ENCODE measurements at regions not wholly inside any gene's neighbourhood (a gene's known extent, or its start where the extent isn't known, plus 50 kb on each side); places are given as distances from the start of the nearest gene placed in this dataset.

GRCh38 chr3:117454908-117455307 is 745.3 kb downstream of the TUSC7 start:
- H3K36me3 ChIP-seq (ENCODE audit: control insufficient read depth, insufficient read depth, low read length): no peaks in the 10 kb centered on the region
- DNase-seq: no peak
- H3K36me3 Mint-ChIP-seq (ENCODE audit: insufficient read depth, unreplicated experiment): no peaks in the 10 kb centered on the region
- H3K9me3 ChIP-seq: no peaks in the 10 kb centered on the region
- TF ChIP-seq CTCF (IDR thresholded peaks at IDR 0.05; ENCODE audit: insufficient read depth in 1 of 2, low read depth in 1 of 2, low read length in 1 of 2, severe bottlenecking in 1 of 2, unreplicated experiment in 1 of 2): no peak
- H3K27ac Mint-ChIP-seq (ENCODE audit: unreplicated experiment): no peak overlapping the region
- H3K9me3 Mint-ChIP-seq (ENCODE audit: unreplicated experiment): no peaks in the 10 kb centered on the region
- no peaks in the 10 kb centered on the region for H3K4me1 Mint-ChIP-seq (ENCODE audit: low read depth, unreplicated experiment)
- H3K4me3 Mint-ChIP-seq (ENCODE audit: unreplicated experiment): no peak overlapping the region
- POLR2A ChIA-PET: no interaction called here
- BruUV-seq (replicated peaks): no TSS peak
- H3K27me3 ChIP-seq (replicated peaks; ENCODE audit: control insufficient read depth, insufficient read depth, low read length): no peaks in the 10 kb centered on the region
- intact Hi-C loops (cut with micrococcal nuclease; ENCODE audit: unreplicated experiment): no loop called here
- no peaks in the 10 kb centered on the region for H3K4me1 ChIP-seq
- CTCF ChIA-PET: no interaction called here
- H3K4me3 ChIP-seq (ENCODE audit: low read depth, low read length): no peak overlapping the region
- H3K27me3 Mint-ChIP-seq (ENCODE audit: insufficient read depth, unreplicated experiment): peaks cover 10% of the 10 kb centered on the region

GRCh38 chr3:117455782-117456181 is 746.2 kb downstream of the TUSC7 start:
- no peaks in the 10 kb centered on the region for H3K36me3 ChIP-seq (ENCODE audit: control insufficient read depth, insufficient read depth, low read length)
- no peaks in the 10 kb centered on the region for H3K36me3 Mint-ChIP-seq (ENCODE audit: insufficient read depth, unreplicated experiment)
- H3K4me3 Mint-ChIP-seq (ENCODE audit: unreplicated experiment): no peak overlapping the region
- H3K4me3 ChIP-seq (ENCODE audit: low read depth, low read length): no peak overlapping the region
- ChIA-PET POLR2A (no interaction called here), CTCF (no interaction called here)
- H3K27me3 ChIP-seq (replicated peaks; ENCODE audit: control insufficient read depth, insufficient read depth, low read length): no peaks in the 10 kb centered on the region
- no peaks in the 10 kb centered on the region for H3K9me3 Mint-ChIP-seq (ENCODE audit: unreplicated experiment)
- no peaks in the 10 kb centered on the region for H3K4me1 ChIP-seq
- DNase-seq: no peak
- H3K27ac Mint-ChIP-seq (ENCODE audit: unreplicated experiment): no peak overlapping the region
- intact Hi-C loops (cut with micrococcal nuclease; ENCODE audit: unreplicated experiment): no loop called here
- peaks cover 10% of the 10 kb centered on the region for H3K27me3 Mint-ChIP-seq (ENCODE audit: insufficient read depth, unreplicated experiment)
- no TSS peak for BruUV-seq (replicated peaks)
- no peaks in the 10 kb centered on the region for H3K4me1 Mint-ChIP-seq (ENCODE audit: low read depth, unreplicated experiment)
- TF ChIP-seq CTCF (IDR thresholded peaks at IDR 0.05; ENCODE audit: insufficient read depth in 1 of 2, low read depth in 1 of 2, low read length in 1 of 2, severe bottlenecking in 1 of 2, unreplicated experiment in 1 of 2): no peak
- H3K9me3 ChIP-seq: no peaks in the 10 kb centered on the region

- CTCF ChIA-PET: no interaction called here
- no peak for DNase-seq
- Histone ChIP-seq H3K9me3 (no peaks in the 10 kb centered on the region), H3K27me3 (replicated peaks; ENCODE audit: control insufficient read depth, insufficient read depth, low read length) (no peaks in the 10 kb centered on the region), H3K4me1 (no peaks in the 10 kb centered on the region), H3K36me3 (ENCODE audit: control insufficient read depth, insufficient read depth, low read length) (no peaks in the 10 kb centered on the region), H3K4me3 (ENCODE audit: low read depth, low read length) (no peak overlapping the region)
- no peak overlapping the region for H3K4me3 Mint-ChIP-seq (ENCODE audit: unreplicated experiment)
- POLR2A ChIA-PET: no interaction called here
- BruUV-seq (replicated peaks): no TSS peak
- TF ChIP-seq CTCF (IDR thresholded peaks at IDR 0.05; ENCODE audit: insufficient read depth in 1 of 2, low read depth in 1 of 2, low read length in 1 of 2, severe bottlenecking in 1 of 2, unreplicated experiment in 1 of 2): no peak
- no peaks in the 10 kb centered on the region for H3K4me1 Mint-ChIP-seq (ENCODE audit: low read depth, unreplicated experiment)
- no peaks in the 10 kb centered on the region for H3K9me3 Mint-ChIP-seq (ENCODE audit: unreplicated experiment)
- intact Hi-C loops (cut with micrococcal nuclease; ENCODE audit: unreplicated experiment): no loop called here
- H3K27me3 Mint-ChIP-seq (ENCODE audit: insufficient read depth, unreplicated experiment): no peaks in the 10 kb centered on the region
- H3K36me3 Mint-ChIP-seq (ENCODE audit: insufficient read depth, unreplicated experiment): no peaks in the 10 kb centered on the region
- no peak overlapping the region for H3K27ac Mint-ChIP-seq (ENCODE audit: unreplicated experiment)
Observed at GRCh38 chr3:117463276-117464115, 753.9 kb downstream of the TUSC7 start.
